NCI-H69 (cell line): ENCODE measurements at regions not wholly inside any gene's neighbourhood (a gene's known extent, or its start where the extent isn't known, plus 50 kb on each side); places are given as distances from the start of the nearest gene placed in this dataset.

ENCODE experiments used
- DNase-seq: peaks from one replicate; lab custom pipeline; 2025; lab: John Stamatoyannopoulos, UW

DNA sequence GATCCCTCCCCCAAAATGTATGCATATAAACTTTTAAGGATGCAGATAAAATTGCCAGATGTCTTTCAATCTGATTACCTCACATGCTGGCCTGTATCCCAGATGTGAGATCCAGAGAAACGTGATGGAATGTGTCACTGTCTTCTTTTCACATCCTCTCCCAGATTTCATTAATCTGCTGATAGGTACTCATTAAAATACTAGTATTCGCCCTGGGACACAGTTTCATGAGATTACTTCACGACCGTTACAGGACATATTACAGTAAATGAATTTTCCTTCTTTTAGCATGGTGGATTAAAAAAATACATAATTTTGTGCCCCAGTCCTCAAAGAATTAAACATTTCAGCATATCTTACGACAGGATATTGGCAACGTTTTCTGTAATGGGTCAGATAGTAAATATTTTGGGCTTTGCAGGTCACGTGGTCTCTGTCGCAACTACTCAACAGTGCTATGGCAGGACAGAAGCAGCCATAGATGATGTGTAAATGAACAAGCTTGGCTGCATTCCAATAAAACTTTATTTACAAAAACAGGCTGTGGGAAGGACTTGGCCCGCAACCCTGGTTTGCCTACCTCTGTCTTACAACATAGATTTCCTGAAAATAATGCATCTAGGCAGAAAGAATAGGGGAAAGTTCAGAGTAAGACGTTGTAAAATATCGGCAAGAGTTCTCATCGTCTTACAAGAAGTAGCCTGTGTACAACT, 156.0 kb upstream of the DIO3 start:
- DNase-seq, result no peak

DNA sequence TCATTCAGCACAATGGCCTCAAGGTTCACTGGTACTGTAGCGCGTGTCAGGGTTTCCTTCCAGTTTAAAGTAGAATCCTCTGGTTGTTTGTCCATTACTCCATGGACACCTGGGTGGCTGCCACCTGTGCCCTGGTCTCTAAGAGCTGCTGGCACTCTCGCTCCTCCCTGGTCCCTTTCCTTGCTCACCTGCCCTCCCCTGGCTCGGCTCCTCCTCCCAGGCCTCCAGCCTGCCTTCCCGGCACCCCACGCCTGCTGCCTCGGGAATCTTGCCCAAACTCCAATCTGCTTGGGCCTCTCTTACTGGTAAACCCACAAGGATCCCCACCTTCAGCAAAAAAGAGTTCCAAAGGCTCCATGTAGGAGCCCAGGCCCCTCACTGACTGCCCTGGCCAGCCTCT, 154.4 kb upstream of the DIO3 start:
- no peak for DNase-seq

DNA sequence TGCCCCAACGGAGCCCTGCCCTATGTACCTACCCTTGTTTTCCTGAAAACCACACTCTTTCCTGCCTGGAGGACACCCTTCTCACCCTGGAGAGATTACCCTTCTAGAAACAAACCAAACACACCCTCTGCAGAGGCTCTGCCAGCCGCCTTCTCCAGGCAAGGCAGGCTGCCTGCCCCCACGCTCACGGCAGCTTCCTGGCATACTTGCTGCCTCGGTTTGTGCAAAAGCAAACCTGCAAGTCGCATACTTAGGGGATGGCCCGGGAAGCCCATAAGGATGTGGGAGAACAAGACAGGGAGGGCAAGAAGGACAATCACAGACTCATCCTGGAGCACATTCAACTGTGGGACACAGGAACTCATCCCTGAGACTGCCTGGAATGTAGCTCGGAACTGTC, 154.0 kb upstream of the DIO3 start:
- no peak for DNase-seq

DNA sequence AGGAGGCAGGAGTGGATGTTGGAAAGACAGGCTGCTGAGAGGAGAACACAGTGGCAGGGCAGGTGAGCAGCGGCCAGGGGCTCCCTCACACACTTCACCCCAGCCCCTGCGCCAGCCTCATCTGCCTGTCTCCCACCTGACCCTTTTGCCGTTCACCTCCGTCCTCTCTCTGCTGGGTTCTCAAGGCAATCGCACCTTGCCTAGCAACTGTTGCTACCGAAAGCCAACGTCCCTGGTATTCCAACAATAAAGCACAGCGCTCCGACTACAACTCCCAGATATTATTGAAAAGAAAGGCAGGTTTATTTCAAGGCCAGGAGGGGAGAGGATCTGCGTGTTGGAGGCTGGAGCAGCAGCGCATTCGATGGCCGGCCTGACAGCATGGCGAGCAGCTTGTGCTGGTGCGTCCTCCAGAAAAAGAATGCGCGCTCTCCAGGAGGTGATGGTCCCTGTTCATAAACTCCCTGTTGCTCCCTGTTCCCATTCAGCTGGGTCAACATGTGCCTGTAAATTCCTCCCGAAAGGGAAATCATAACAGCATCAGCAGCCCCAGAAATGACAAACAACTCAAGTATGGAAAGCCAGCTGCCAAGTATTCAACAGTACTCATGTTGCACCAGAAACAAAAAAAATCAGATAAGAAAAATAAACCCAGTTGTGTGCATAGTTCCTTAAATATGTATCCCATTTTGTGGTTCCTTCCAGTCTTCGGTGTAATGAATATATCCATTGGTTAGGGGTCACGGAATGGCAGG, 153.0 kb upstream of the DIO3 start:
- DNase-seq, result no peak

DNA sequence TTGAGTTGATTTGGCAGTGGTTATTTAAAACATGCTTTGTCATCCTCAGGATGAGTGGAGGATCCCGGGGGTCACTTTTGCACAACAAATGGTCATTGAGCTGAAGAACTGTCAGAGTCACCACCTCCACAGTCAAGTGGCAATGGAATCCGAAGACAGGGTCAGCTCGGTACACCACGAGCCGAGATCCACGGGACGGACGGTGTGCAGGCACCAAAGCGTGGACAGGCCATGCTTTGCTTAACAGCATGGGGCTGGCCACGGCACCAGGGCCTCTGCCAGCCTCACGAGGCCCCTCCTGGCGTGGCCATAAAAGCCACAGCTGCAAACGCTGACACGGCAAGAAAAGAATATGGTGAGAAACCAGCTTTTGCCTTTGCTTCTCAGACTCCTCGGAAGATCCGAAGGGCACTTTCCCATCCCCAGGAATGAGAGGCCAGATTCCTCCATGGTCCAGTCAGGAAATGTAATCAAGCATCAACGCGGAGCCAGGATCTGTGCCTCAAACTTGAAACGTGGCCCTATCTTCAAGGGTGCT, 152.2 kb upstream of the DIO3 start:
- DNase-seq, result no peak

DNA sequence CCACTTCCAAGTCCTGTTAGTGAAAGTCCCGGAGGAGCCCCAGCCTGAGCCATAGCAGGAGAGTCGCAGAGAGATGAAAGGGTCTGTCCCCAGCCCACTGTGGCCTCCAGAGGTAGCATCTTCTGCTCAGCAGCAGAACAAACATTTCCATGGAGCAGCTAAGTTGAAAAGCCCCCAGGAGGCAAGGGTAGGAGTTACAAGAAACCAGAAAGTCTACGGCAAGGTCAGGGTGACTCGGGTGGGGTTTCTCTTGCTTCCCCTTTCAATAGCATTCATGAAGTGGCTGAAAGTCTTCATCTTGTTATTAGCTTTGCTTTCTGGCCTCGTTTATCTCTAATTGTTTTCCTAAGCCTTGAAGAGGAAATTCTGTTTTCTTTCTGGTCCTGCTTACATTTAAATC, 151.2 kb upstream of the DIO3 start:
- no peak for DNase-seq

DNA sequence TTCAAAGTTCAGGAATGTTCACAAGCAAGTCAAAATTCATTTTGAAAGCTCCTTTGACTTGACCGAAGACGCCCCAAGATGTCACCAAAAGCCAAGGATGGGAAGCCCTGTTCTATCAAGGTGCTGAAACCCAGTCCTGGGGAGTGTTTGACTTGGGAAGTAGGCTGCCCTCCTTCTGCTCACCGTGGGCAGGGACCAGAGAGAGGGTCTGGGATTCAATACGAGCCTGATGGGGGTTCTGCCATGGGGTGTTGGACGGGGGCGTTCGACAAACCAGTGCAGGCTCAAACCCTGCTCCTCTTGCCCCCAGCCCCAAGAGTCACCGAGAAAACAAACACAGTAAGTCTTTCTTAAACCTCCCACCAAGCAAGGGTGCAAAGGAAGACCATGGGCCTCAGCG, 150.1 kb upstream of the DIO3 start:
- no peak for DNase-seq

DNA sequence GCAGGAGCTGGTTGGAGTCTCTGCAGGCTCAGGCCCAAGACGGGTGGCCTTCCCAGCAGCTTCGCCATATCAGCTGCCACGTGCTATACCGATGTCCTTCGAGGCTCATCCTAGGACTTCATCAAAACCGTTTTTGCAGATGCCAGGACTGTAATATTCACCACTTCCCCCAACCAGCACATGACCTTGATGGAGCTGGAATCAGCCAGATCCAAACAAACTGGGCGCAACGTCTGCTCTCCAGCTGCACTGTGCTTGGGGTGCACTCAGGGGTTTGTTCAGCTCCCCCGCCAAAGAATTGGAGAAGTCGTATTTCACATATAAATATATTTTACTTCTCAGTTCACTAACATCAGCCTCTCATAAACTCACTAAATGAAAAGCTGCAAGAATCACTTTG, 149.5 kb upstream of the DIO3 start:
- no peak for DNase-seq

DNA sequence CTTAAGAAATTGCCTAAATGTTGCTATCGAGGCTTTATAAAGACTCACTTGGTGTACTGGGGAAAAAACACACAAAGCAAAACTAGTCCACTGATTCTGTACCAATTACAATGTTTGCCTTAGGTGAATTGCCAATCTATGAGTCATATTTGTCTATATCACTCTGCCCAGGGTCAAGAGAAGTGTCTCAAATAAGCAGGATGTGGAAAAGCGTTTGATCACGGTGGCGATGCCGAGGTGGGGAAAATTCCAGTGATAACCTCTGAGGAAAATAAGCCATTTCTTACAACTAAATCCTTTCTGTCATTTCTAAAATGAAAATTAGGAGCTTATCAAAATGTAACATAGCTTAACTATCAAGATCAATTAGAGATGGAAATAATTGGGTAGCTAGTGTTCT, 148.6 kb upstream of the DIO3 start:
- DNase-seq, result no peak

DNA sequence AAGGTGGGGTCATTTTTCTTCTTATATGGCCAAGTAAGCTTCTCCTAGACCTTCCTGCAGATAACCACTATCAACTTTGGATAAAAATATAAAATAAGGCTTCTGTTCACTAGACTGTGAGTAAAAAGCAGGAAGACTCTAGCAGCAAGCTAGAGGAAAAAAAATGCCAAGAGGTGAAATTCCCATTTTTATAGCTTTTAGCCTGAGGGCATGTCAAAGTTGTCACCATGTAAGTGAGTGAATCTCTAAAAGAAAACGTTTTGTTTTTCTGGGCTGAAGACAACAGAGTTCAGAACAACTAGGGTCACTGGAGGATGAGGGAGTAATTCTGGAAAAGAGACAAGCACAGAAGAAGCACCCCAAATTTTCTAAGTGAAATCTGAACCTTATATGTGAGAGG, 143.9 kb upstream of the DIO3 start:
- DNase-seq, result no peak

DNA sequence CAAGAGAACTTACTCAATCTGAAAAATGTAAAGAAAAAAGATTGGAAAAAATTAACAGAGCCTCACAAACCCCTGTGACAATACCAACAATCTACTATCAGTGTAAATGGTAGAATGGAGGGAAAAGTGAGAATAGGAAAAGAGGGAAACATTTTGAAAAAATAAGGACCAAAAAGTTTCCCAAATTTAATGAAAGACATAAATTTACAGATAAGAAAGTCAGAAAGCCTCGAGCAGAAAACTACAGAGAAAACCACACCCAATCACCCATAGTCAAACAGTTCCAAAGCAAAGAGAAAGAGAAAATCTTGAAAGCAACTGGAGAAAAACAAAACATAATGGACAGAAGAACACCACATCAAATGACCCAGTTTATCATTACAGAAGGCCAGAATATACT, 142.7 kb upstream of the DIO3 start:
- DNase-seq, result no peak

DNA sequence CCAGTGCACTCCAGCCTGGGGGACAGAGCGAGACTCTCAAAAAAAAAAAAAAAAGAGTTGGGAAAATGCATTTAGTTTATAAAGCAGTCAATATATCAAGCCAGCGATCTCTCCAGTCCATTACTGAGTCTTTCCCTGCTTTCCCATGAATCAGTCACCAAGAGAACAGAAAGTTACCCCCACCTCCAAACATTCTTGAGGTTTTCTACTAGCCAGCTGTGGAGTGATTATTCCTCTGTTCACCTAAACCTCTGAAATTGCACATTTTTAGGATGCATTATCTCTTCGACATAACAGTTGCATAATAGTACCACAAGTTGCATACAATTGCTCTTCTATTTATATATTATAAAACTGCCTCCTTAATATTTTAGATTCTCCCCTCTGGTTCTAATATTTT, 134.8 kb upstream of the DIO3 start:
- no peak for DNase-seq

DNA sequence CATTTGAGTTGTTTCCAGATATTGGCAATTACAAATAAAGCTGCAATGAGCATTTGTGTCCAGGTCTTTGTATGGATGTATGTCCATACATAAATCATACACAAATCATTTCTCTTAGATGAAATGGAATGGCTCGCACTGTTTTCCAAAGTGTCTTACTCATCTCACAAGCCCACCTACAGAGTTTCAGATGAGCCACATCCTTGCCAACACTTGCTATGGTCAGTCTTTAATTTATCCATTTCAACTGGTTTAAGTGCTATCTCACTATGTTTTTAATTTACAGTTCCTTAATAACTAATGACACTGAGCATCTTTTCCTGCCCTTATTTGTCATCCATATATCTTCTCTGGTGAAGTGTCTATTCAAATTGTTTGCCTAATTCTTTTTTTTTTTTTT, 132.9 kb upstream of the DIO3 start:
- DNase-seq, result no peak

DNA sequence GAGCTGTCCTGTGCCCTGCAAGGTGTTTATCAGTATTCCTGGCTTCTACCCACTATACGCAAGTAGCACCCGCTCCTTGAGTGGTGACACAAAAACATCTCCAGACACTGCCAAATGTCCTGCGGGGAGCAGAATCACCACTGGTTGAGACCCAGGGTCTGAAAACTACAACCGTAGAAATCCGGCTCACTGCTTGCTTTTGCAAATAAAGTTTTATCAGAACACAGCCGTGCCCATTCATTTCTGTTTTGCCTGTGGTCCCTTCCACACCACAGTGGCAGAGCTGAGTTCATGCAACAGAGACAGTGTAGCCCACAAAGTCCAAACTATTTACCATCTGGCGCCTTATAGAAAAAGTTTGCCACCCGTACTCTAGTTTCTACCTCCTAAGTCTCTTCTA, 125.7 kb upstream of the DIO3 start:
- no peak for DNase-seq

DNA sequence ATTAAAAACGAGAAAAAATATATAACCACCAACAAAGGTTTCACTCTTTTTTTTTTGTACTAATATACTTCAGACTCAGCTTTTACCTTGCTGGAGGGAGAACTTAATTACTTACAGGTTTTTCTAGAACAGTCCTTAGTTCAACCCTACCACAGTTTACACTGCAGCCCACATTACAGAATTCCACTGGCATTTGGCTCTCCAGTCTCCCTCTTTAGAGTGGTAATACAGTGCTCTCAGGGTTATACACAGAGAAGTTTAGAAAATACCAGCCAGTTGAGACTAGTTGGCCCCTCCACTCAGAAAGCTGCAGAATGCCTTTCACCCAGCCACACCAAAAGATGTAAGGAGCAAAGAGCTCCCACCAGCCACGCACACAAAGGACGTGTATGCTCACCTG, 122.3 kb upstream of the DIO3 start:
- no peak for DNase-seq

DNA sequence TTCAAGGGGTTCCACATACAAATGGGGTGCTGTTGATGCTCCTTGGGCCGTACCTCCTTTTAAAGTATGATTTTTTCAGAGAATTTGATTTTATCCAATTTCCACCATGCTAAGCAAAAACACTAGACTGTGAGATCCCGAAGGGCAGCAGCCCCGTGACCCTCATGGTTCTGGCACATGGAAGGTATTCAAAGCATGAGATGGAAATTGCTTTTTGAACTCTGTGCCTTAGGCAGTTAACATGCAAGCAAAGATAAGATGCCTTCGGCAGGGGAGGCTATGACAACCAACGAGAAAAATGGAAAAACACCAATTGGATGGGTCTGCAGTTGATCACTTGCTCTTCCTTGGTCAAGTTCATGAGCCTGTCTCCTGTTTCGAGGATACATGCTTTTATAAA, 120.8 kb upstream of the DIO3 start:
- DNase-seq, result no peak

DNA sequence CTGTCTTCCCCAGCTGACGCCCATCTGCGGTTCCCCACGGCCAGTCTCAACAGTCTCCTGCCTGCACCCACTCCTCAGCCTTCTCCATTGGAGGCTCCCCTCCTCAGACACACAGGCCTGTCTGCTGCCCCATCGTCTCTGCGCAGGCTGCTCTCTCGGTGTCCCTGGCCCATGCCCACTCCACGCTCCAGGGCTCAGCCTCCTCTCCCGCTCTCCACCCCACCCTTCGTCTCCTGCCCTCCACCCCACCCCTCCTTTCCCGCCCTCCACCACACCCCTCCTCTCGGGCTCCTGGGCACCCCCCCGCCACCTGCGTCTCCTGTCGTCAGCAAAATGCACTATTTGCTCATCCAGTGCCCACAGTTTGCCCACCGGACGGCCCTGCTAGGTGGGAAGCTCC, 119.6 kb upstream of the DIO3 start:
- no peak for DNase-seq

DNA sequence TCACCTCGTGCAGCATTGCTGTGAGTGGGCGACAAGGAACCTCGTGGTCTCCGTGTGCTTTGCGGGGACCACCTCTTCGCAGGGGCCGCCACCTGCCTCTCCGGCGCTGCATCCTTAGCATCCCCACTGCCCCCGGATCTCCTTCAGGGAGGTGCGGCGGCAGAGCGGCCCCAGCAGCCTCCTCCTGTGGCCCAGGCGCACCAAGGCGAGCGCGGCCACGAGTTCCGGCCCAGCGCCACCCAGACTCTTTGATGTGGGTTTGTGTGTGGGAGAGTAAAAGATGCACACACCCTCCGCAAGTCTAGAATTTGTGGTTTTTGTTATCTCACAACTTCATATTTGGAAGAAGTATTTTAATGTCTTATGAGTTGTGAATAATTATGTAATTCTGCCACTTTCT, 118.8 kb upstream of the DIO3 start:
- DNase-seq, result no peak

DNA sequence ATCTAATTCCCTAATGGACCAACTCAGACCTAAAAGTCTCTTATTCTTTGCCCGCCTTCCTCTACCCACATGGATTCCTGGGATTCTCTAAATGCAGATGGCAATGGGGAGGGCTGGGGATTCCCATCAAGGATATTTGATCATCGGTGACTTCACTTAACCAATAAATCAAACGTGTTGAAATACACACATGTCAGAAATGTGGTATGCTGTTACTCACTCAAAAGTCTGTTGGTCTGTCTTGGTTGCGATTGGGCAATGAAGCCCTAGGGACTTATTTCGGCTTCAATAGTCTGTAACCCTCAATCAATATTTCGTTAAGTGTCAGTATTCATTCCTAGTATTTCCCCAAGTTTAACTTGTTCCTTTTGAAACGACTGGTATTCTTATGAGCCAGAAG, 117.2 kb upstream of the DIO3 start:
- DNase-seq, result no peak

DNA sequence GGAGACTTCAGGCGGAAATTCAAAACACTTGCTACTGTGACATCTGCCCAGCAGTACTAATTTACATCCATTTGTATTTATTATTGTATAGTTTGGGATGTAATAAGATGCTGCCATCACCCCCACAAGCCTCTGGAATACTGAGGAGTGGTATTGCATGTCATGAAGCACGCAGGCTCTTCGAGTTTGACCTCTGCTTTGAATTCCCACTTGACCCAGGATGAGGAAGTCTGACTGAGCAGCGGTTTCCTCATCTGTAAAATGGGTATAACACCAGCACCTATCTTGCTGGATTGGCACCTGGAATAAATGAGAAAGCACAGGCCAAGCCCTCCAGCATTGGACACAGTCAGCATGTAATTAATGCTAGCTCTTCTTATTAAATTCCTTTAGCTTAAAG, 116.0 kb upstream of the DIO3 start:
- DNase-seq, result no peak

DNA sequence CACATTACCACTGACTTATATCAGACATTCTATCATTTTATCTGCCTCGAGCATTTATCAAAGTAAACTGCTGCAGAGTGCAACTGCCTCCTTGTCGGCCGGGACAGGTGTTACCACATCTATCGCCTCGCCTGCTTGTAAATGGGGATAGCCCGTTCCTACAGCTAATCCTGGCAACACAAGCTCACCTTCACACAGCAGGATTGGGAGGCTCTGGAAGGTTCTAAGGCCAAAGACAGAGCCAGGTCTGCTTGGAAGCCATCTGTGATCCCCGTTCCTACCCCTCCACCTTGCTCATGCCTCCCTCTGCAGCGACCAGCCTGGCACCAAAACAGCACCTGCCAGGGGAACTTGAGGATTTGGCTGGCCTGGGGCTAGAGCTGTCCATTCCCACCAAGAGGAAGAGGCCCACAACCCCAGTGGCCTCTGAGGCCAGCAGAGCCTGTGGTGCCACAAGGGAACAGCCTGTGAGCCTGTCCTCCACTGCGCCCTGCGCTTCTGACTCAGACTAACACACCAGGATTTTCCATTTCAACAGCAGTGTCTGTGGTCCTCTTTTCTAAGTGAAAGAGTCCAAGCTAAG, 114.8 kb upstream of the DIO3 start:
- DNase-seq, result no peak

DNA sequence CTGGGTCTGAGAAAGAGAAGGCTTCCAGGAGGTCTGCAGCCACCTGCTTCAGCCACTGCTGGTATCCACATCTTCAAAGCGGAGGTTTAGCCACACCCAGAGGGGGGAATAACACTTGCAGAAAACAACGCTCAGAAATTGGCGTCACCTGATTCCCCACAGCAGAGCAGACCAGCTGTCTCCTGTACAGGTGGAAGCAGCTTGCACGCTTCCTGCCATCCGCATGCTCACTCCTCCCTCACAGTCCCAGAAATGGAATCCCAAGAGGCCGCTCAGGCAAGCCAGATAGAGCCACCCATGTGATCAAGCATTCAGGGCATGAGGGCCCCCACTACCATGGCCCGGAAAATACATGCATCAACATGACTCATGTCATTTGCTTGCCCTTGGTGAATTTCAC, 112.2 kb upstream of the DIO3 start:
- peak; percentile 28 for DNase-seq

DNA sequence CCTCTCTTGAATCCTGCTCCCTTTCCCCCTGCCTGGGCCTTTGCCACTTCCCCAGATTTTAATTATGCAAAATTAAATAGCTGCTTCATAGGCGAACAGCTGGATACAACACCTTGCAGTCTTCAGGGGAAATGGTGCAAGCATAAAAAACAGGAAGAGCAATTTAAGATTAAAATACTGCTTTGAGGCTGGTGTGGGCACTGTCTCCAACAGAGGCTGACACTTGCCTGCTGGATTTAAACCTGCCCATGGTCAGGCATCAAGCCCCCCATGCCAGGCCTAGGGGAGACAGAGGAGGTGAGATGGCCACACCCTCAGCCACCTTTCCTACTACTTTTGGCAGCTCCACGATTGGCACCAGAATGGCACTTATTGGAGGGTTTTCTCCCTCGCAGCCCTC, 110.1 kb upstream of the DIO3 start:
- no peak for DNase-seq
